NCI-H1930 (cell line): ENCODE measurements at regions not wholly inside any gene's neighbourhood (a gene's known extent, or its start where the extent isn't known, plus 50 kb on each side); places are given as distances from the start of the nearest gene placed in this dataset.

Experiments
- DNase-seq, 2 experiments: peaks; one replicate each; lab custom pipeline; 2025; lab: John Stamatoyannopoulos, UW

DNA sequence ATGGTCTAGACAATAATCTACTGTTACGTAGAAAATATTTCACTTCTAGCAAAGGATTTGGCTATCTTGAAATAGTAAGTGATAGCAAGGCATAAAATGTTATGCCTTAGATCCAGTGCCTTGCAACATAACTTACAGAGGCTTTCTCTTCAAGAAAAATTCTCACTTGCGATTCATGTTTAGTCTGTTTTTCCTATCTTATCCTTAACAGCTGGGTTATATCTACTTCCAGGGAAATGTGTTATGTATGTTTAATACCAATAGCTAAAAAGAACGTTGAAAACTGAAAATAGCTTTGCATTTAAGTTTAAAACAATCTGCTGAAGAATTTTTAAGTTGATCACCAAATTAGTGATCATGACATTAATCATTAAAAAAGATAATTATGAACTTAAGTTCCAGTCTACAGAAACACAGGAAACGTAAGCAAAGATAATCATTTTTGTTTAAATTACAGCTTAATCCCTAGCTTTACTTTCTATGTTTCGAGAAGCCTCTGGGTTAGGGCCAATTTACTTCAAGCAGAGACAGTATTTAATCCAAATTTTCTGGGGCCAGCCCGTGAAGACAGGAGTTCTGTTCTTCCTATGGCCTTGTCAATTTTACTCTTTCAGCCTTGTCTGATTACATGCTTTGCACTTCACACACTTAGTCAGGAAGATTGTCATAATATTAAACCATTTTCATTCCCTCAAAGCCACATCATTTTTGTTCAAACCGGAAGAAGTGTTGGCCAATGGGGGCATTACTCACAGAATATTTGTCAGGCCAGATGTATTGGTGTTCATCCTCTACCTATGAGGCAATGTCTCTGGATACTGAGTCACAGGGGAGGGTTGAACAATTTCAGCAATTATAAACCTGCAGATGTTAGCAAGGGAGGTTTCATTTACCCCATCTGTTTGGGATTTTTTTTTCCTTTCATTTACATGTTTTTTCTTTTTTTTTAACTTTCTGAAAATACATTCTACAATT lies 1132.9 kb upstream of the ZEB2 start:
- no peak for DNase-seq

DNA sequence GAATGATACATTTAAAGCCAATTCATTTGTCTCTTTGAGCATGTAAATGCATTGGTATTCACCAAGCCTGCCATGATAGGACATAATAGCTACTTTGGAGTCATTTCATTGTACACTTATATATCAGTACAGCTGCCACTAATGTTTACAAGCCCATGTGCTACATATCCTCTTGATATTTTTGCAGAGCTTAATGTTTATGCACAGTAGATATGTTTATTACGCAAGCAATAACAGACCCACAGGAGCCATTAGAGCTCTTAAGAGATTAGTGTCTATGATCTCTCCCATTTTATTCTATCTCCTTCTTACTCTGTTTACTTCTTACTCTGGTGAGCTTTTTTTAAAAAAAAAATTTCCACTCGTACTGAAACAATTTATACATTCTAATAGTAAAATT lies 1132.1 kb upstream of the ZEB2 start:
- no peak for DNase-seq

DNA sequence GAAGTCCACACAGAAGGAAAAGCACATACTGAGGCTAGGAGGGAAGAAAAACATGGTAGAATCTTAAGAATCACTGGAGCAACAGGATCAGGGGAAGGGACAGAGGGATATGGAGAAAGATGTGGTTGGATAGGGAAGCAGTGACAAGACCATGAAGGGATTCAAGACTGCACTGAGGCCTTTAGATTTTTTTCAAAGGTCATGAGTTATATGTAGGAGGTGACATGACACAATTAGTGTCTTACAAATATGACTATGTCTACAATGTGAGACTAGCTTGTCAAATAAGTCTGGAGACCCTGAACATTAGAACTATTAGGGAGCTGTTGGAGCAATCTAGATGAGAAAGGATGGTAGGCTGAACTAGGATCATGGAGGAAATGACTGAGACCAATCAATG lies 1130.3 kb upstream of the ZEB2 start:
- DNase-seq, result no peak

DNA sequence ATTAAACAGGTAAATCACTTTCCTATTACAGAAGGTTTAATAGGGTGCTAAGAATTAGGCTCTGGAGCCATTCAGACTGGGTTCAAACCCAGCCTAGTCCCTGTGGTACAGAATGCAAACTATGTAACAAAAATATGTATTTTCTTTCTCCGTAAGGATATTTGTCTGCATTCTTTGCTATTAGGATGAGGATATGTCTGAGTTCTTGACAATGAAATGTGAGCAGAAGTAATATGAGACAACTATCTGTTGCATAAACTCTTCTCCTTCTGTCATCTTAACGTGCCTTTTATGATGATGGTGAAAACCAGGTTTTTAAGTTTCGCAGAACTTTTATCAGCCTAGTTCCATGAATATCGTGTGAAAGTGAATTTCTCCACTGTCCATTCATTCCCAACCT lies 1129.1 kb upstream of the ZEB2 start:
- no peak for DNase-seq

DNA sequence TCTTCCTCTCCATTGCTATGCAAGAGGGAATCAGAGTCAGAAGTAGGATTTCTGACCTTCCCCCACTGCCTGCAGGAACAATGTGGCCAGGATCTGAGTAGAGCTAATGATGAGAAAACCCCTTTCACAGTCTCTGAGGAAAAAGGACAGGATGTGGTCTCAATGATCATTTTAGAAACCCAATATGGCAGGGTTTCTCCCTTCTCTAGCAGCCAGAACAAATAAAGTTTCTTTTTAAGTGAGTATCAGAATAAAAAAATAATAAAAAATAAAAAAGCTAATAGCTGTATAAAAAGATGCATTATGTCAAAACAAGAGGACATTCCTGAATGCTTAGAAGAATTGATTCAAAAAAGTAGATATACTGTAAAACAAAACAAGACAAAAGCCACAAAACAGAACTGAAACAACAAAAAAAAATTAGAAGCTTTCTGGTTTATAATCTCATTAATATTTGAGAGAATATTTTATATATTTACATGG lies 1124.9 kb upstream of the ZEB2 start:
- no peak for DNase-seq

DNA sequence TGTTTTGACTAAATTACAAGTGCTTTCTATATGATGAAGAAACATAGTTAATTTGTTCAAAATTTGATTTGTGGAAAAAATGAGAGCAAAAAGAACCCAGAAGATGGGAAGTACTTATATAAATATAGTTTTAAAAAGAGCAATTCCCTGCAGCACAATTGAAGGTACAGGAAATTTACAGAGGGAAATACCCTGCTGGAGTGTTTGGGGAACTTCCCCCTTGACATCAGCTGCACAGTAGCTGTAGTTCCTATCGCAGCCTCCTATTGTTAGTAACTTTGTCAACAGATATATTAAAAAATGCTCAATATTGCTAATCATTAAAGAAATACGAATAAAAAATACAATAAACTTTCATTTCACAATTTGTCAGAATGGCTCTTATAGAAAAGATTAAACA lies 1118.8 kb upstream of the ZEB2 start:
- no peak for DNase-seq

- no peak for DNase-seq
These were observed 1115.9 kb upstream of the ZEB2 start for GRCh38 chr2:145635706-145636427.

GRCh38 chr2:145631561-145631960 lies 1111.6 kb upstream of the ZEB2 start:
- DNase-seq, result no peak

DNA sequence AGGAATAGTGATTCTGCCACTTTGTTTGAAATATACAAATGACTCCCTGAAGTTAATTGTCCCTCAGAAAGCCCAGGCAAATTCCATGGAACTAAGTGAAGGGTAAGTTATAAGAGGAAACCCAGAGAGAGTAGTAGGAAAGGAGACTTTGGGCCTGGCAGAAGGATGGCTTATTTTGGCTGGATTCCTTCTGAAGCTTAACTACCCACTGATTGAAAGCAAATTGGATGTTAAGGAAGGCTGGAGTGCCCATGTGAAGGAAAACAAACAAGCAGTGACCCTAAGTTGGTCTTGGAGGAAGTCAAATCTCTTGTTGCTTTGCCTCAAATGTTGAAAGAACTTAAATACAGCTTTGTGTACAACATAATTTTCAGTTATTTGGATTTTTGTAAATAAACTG lies 1106.4 kb upstream of the ZEB2 start:
- DNase-seq, result no peak

- no peak for DNase-seq
These were observed 1105.2 kb upstream of the ZEB2 start for GRCh38 chr2:145625111-145625510.

- no peak for DNase-seq
These were observed 1103.2 kb upstream of the ZEB2 start for GRCh38 chr2:145623136-145623535.

DNA sequence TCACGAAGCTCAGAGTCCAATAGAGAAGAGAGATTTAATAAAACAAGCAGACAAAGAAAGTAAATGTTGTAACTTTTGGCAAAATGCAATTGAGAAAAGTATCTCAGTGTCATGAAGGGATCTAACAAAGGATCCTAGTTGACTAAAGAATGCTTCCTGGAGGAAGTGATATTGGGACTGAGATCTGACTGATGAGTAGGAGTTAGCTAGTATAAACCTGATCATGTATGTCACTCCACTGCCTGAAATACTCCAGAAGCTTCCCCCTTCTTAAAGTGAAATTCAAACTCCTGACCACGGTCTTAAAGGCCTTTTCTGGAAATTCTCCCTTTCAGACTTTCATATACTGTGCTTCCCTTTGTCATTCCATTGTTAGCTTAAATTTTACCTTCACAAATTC lies 1102.4 kb upstream of the ZEB2 start:
- DNase-seq, result no peak

DNA sequence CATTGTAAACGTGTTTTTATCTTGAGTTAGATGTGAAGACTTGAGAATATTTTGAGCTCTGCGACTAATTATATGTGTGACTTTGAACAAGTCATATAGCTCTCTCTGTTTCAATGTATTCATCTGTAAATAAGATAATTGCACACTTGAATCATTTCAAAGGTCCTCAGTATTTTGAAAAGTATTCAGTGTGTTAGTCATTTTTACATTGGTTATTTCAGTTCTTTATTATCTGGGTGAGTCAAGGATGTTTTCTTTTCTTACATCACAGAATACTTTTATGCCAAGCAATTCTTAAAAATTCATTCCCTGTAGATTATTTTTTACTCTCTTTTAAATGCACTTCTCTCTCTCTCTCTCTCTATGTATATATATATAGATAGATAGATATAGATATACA lies 1098.0 kb upstream of the ZEB2 start:
- no peak for DNase-seq

- DNase-seq, result no peak
These were observed 1097.5 kb upstream of the ZEB2 start for GRCh38 chr2:145617420-145617819.

- DNase-seq, result no peak
These were observed 1095.7 kb upstream of the ZEB2 start for GRCh38 chr2:145615626-145616025.

DNA sequence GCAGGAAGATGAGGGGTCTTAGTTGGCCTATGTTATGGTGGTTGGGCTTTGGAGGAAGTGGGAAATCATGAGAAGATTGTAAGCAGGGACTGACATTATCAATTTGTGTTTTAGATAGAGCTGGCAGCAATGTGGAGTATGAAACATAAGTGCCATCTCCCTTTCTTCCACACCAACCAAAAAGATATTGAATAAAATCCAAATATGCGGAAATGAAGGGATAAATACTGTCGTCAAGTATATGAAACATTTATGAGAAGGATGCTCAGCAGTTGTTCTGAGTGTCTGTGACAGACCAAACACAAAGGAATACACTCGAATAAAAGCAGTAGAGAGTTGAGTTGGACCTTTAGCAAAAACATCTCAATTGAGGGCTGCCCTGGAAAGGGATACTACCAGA lies 1090.0 kb upstream of the ZEB2 start:
- DNase-seq, result no peak

- DNase-seq, result no peak
These were observed 1081.5 kb upstream of the ZEB2 start for GRCh38 chr2:145601361-145601925.

DNA sequence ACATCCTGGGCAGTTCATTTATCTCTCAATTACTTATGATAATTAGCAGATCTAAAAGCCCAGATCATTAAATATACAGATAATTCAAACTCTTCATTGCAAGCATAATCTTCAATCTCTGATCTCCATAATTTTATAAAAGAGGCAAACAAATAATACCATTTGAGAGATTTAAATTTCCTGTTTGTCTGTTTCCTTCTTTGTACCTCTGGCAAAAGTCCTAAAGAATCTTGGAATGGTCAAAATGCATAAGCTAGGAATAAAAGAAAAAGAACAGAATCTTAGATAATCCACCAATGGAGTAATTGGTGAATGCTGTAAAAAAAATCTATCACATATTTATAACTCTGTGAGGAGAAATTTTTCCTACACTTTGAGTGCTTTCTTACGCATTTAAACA lies 1080.9 kb upstream of the ZEB2 start:
- no peak for DNase-seq

- DNase-seq, result no peak
These were observed 1079.8 kb upstream of the ZEB2 start for GRCh38 chr2:145599756-145600155.

DNA sequence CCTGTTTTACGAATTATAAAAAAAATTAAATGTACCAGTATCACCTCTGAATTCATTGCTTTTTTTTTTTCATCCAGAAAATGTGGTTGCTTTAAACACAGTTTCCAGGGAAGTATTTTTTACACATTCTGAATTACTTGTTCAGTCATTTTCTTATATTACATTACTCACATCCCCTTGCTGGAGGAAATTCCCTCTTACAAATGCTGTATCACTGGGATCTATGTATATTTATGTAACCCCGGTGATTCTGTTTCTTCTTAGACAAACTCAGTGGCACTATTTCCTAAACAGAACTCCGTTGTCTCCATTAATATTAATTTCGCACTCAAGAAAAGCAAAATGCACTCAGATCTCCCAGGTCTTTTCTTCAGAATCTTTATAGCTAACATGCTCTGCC lies 1078.5 kb upstream of the ZEB2 start:
- no peak for DNase-seq

DNA sequence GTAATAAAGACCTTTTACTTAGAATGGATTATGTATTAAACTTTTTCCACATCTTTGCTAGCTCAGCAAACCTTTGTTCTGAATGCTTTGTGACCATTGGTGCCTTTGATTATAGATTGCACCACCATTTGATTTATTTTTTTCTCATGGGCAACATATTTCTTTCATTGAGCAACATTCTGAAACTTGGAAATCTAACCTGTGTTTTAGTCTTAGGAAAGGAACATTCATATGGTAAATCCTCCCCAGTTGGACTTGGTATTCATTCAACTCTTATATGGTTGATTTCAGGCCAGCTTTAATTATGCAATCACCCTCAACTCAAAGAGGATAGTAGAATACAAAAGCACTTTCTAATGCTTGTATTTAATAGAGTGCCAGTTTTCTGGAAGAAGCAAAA lies 1077.9 kb upstream of the ZEB2 start:
- DNase-seq, result no peak

- no peak for DNase-seq
These were observed 1077.1 kb upstream of the ZEB2 start for GRCh38 chr2:145597006-145597405.

DNA sequence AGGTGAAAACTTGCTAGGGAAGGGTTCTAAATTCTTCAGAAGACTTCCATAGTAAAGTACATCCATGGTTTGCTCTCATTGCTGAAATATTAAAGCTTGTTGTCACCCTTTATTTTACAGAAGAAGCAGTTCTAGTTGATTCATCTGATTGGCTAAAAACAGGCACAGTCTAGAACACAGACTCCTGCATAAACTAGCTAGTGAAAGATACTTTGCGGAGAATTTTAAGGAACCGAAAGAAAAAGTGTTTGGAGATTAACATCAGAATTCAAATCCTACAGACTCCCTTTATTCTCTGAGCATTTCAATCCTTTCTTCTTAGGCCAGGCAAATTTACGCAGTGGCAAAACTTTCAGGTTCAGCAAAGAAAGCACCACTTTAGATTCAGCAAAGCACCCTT lies 1076.5 kb upstream of the ZEB2 start:
- DNase-seq, result no peak
